Uterus (tissue), 3 donors: ENCODE measurements at regions not wholly inside any gene's neighbourhood (a gene's known extent, or its start where the extent isn't known, plus 50 kb on each side); places are given as distances from the start of the nearest gene placed in this dataset.

Experiments
- DNase-seq, 2 donors: peaks; one replicate each; pipeline ENCODE4 v3.0.0-alpha.2; 2019 to 2020
- H3K27ac ChIP-seq, 2 donors: fragments of 200-600 bp; sonication (generic); 1 replicate in 1 of 2; 2 replicates in 1 of 2; pipeline ENCODE4 v1.5.1; 2016 to 2018
- H3K27me3 ChIP-seq, 2 donors: fragments of 200-600 bp; sonication (generic); one replicate each; pipeline ENCODE4 v1.5.1; 2018 to 2019; ENCODE audit warnings: control low read depth in 1 of 2
- H3K36me3 ChIP-seq, 2 donors: fragments of 200-600 bp; sonication (generic); one replicate each; pipeline ENCODE4 v1.5.1; 2019; ENCODE audit warnings: control low read depth in 1 of 2
- H3K4me1 ChIP-seq, 2 donors: fragments of 200-600 bp; sonication (generic); one replicate each; pipeline ENCODE4 v1.5.1; 2018 to 2019; ENCODE audit warnings: control low read depth in 1 of 2
- H3K4me3 ChIP-seq, 2 donors: fragments of 200-600 bp; sonication (generic); 1 replicate in 1 of 2; 2 replicates in 1 of 2; pipeline ENCODE4 v1.5.1; 2018 to 2019; ENCODE audit warnings: mild to moderate bottlenecking in 1 of 2
- H3K9me3 ChIP-seq, 2 donors: fragments of 200-600 bp; sonication (generic); one replicate each; pipeline ENCODE4 v1.5.1; 2019; ENCODE audit warnings: control low read depth in 1 of 2
- CTCF ChIP-seq, 4 experiments: fragments of 200-600 bp in 2 of 4; fragments of 450-650 bp in 2 of 4; sonication (generic) in 2 of 4; IDR thresholded peaks; one replicate each; pipeline ENCODE4 v1.5.1; 2016 to 2019; ENCODE audit warnings: antibody characterized with exemption in 4 of 4, mild to moderate bottlenecking in 2 of 4, moderate library complexity in 1 of 4
- POLR2A ChIP-seq, 2 donors: fragments of 450-650 bp; IDR thresholded peaks; one replicate each; pipeline ENCODE4 v1.6.1; 2016; ENCODE audit warnings: antibody characterized with exemption in 2 of 2, mild to moderate bottlenecking in 1 of 2, moderate library complexity in 1 of 2
- intact Hi-C: fragments of 100-400 bp; cut with DNase I; formaldehyde crosslinking; loops from one replicate; pipeline ENCODE4 v1.15.1; 2023; ENCODE audit warnings: low total_unique reads
- donor health status: DM: yes; HTN: yes; CAD: no.

- Histone ChIP-seq H3K36me3 (no peaks in the 10 kb centered on the region), H3K9me3 (no peaks in the 10 kb centered on the region), H3K4me1 (no peaks in the 10 kb centered on the region), H3K4me3 (no peak overlapping the region), H3K27me3 (no peaks in the 10 kb centered on the region), H3K27ac (no peak overlapping the region)
- TF ChIP-seq POLR2A (IDR thresholded peaks at IDR 0.05) (no peak), CTCF (IDR thresholded peaks at IDR 0.05) (no peak)
- DNase-seq, result no peak
- intact Hi-C loops, result no loop called here
Observed at GRCh38 chr18:78199002-78199401, 780.6 kb upstream of the SALL3 start.

GRCh38 chr18:78199611-78200010 is 780.0 kb upstream of the SALL3 start:
- no peak for TF ChIP-seq CTCF (IDR thresholded peaks at IDR 0.05)
- TF ChIP-seq POLR2A (IDR thresholded peaks at IDR 0.05), result no peak
- intact Hi-C loops, result no loop called here
- no peak for DNase-seq
- no peaks in the 10 kb centered on the region for H3K4me1 ChIP-seq
- no peak overlapping the region for H3K4me3 ChIP-seq
- no peak overlapping the region for H3K27ac ChIP-seq
- no peaks in the 10 kb centered on the region for H3K36me3 ChIP-seq
- H3K27me3 ChIP-seq, result no peaks in the 10 kb centered on the region
- no peaks in the 10 kb centered on the region for H3K9me3 ChIP-seq

- no peak overlapping the region for H3K4me3 ChIP-seq
- no peaks in the 10 kb centered on the region for H3K27me3 ChIP-seq
- no peak overlapping the region for H3K27ac ChIP-seq
- intact Hi-C loops, result no loop called here
- no peak for DNase-seq
- H3K9me3 ChIP-seq, result no peaks in the 10 kb centered on the region
- no peak for TF ChIP-seq CTCF (IDR thresholded peaks at IDR 0.05)
- no peak for TF ChIP-seq POLR2A (IDR thresholded peaks at IDR 0.05)
- H3K4me1 ChIP-seq, result no peaks in the 10 kb centered on the region
- no peaks in the 10 kb centered on the region for H3K36me3 ChIP-seq
Observed at GRCh38 chr18:78207942-78208341, 771.7 kb upstream of the SALL3 start.

- Histone ChIP-seq H3K27ac (no peak overlapping the region), H3K4me3 (no peak overlapping the region), H3K27me3 (no peaks in the 10 kb centered on the region), H3K36me3 (no peaks in the 10 kb centered on the region), H3K9me3 (no peaks in the 10 kb centered on the region), H3K4me1 (no peaks in the 10 kb centered on the region)
- no peak for TF ChIP-seq CTCF (IDR thresholded peaks at IDR 0.05)
- TF ChIP-seq POLR2A (IDR thresholded peaks at IDR 0.05), result no peak
- DNase-seq, result no peak
- intact Hi-C loops, result no loop called here
Observed at GRCh38 chr18:78208461-78208860, 771.2 kb upstream of the SALL3 start.

GRCh38 chr18:78213361-78213994 is 766.1 kb upstream of the SALL3 start:
- no peak for TF ChIP-seq CTCF (IDR thresholded peaks at IDR 0.05)
- no peak for TF ChIP-seq POLR2A (IDR thresholded peaks at IDR 0.05)
- intact Hi-C loops, result no loop called here
- H3K9me3 ChIP-seq, result no peaks in the 10 kb centered on the region

More at GRCh38 chr18:78213361-78213994, 766.1 kb upstream of the SALL3 start:
- H3K4me3 ChIP-seq, result no peak overlapping the region
- H3K36me3 ChIP-seq, result no peaks in the 10 kb centered on the region
- no peak for DNase-seq
- H3K4me1 ChIP-seq, result no peaks in the 10 kb centered on the region
- no peaks in the 10 kb centered on the region for H3K27me3 ChIP-seq
- no peak overlapping the region for H3K27ac ChIP-seq
